Natural killer cell (primary cell): ENCODE measurements at regions not wholly inside any gene's neighbourhood (a gene's known extent, or its start where the extent isn't known, plus 50 kb on each side); places are given as distances from the start of the nearest gene placed in this dataset.

Experiments used
- ATAC-seq, 3 donors: fragments of 150-1000 bp in 2 of 3; fragments of 200-7000 bp in 1 of 3; cut with Tn5 transposase; 1 replicate in 1 of 3; 2 replicates in 2 of 3; pipeline ENCODE4 v1.10.0; 2021; ENCODE audit warnings: mild to moderate bottlenecking in 2 of 3, moderate library complexity in 2 of 3
- DNase-seq, 2 donors: peaks; one replicate each; pipeline versions ENCODE4 v3.0.0 to v3.0.0-alpha.2; 2013 to 2021; ENCODE audit warnings: mixed read lengths in 1 of 2
- H3K27ac ChIP-seq: one replicate; pipeline ENCODE4 v1.5.1; 2013; ENCODE audit warnings: mild to moderate bottlenecking, low read length
- H3K27me3 ChIP-seq: one replicate; pipeline ENCODE4 v1.6.1; 2013; ENCODE audit warnings: low read length; ENCODE audit not compliant: control insufficient read depth, insufficient read depth
- H3K36me3 ChIP-seq: one replicate; pipeline ENCODE4 v1.6.1; 2013; ENCODE audit warnings: low read length; ENCODE audit not compliant: control insufficient read depth, insufficient read depth
- H3K4me1 ChIP-seq: one replicate; pipeline ENCODE4 v1.6.1; 2013; ENCODE audit warnings: low read length; ENCODE audit not compliant: control insufficient read depth, insufficient read depth
- H3K4me3 ChIP-seq: one replicate; pipeline ENCODE4 v1.5.1; 2013; ENCODE audit warnings: low read length
- H3K9me3 ChIP-seq: one replicate; pipeline ENCODE4 v1.6.1; 2013; ENCODE audit warnings: low read length; ENCODE audit not compliant: control insufficient read depth, insufficient read depth
- H3K27ac Mint-ChIP-seq, 2 donors: one replicate each; pipeline ENCODE4 v1.8.0; 2022; ENCODE audit warnings: mild to moderate bottlenecking in 2 of 2, mixed read lengths in 2 of 2, moderate library complexity in 1 of 2
- H3K27me3 Mint-ChIP-seq, 2 donors: one replicate each; pipeline ENCODE4 v1.8.0; 2022; ENCODE audit warnings: low read depth in 2 of 2, mixed read lengths in 2 of 2
- H3K36me3 Mint-ChIP-seq: one replicate; pipeline ENCODE4 v1.8.0; 2022; ENCODE audit warnings: mixed read lengths
- H3K4me1 Mint-ChIP-seq, 2 donors: one replicate each; pipeline ENCODE4 v1.8.0; 2022; ENCODE audit warnings: mixed read lengths in 2 of 2
- H3K4me3 Mint-ChIP-seq: one replicate; pipeline ENCODE4 v1.8.0; 2022; ENCODE audit warnings: mild to moderate bottlenecking, moderate library complexity, mixed read lengths
- H3K9me3 Mint-ChIP-seq, 2 donors: one replicate each; pipeline ENCODE4 v1.8.0; 2022; ENCODE audit warnings: mixed read lengths in 2 of 2
- CTCF ChIP-seq: fragments of 200-600 bp; IDR thresholded peaks from one replicate; pipeline ENCODE4 v1.8.0; 2022; ENCODE audit warnings: antibody characterized with exemption
- WGBS: methylation state at CpG from one replicate; pipeline ENCODE4 v1.1.7; 2013; ENCODE audit warnings: missing lambda C conversion rate; ENCODE audit not compliant: insufficient coverage; 5-methylcytosine and 5-hydroxymethylcytosine counted together
- intact Hi-C: fragments of 100-400 bp; cut with micrococcal nuclease; formaldehyde crosslinking; loops from one replicate; pipeline ENCODE4 v1.14.2; 2022

- no peaks in the 10 kb centered on the region for H3K9me3 ChIP-seq
- Mint-ChIP-seq H3K4me3 (no peak overlapping the region), H3K27me3 (no peaks in the 10 kb centered on the region), H3K36me3 (peaks cover 8% of the 10 kb centered on the region), H3K4me1 (no peaks in the 10 kb centered on the region), H3K27ac (no peak overlapping the region), H3K9me3 (peaks cover 28 to 38% of the 10 kb centered on the region in 2 donors)
- WGBS = 63% methylated on average over 1 of the region's 1 CpG
- no peaks in the 10 kb centered on the region for H3K27me3 ChIP-seq
- H3K4me3 ChIP-seq = no peak overlapping the region
- no peaks in the 10 kb centered on the region for H3K4me1 ChIP-seq
- no peaks in the 10 kb centered on the region for H3K36me3 ChIP-seq
- no peak for ATAC-seq
- intact Hi-C loops = no loop called here
- H3K27ac ChIP-seq = no peak overlapping the region
- TF ChIP-seq CTCF = no peak
- no peak for DNase-seq
These were observed 557.5 kb downstream of the DNAJB9 start for GRCh38 chr7:109127145-109127544.

DNA sequence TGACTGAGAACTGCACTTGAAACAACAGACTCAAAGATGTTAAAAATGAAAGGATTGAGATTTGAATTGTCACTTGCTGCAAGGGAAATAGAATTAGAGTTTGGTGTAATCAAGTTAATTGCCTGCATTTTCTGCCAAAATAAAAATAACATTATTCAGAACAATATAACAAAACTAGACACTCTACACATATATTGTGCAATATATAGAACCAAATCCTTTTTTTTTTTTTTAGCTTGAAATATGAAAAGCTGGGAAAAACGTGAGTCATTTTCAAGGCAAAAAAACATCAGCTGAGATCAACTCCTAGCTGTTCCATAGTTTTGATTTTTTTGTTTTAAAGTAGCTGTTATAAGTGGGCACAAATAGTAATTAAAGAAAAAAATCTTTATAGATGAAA lies 561.5 kb downstream of the DNAJB9 start:
- H3K4me3 ChIP-seq = no peak overlapping the region
- no peaks in the 10 kb centered on the region for H3K27me3 Mint-ChIP-seq
- no peak for ATAC-seq
- intact Hi-C loops = no loop called here
- no peak overlapping the region for H3K4me3 Mint-ChIP-seq
- no peak for DNase-seq
- no peak overlapping the region for H3K27ac Mint-ChIP-seq
- H3K36me3 Mint-ChIP-seq = peaks cover 10% of the 10 kb centered on the region
- H3K4me1 Mint-ChIP-seq = no peaks in the 10 kb centered on the region
- H3K9me3 ChIP-seq = peaks cover 7% of the 10 kb centered on the region
- H3K9me3 Mint-ChIP-seq = peaks cover 25 to 34% of the 10 kb centered on the region in 2 donors
- 38% methylated on average over 1 of the region's 1 CpG for WGBS
- no peaks in the 10 kb centered on the region for H3K4me1 ChIP-seq
- no peak overlapping the region for H3K27ac ChIP-seq
- H3K27me3 ChIP-seq = no peaks in the 10 kb centered on the region
- TF ChIP-seq CTCF = no peak
- no peaks in the 10 kb centered on the region for H3K36me3 ChIP-seq

- DNase-seq (no peak), ATAC-seq (no peak)
- no peaks in the 10 kb centered on the region for H3K4me1 Mint-ChIP-seq
- Histone ChIP-seq H3K27me3 (no peaks in the 10 kb centered on the region), H3K4me1 (no peaks in the 10 kb centered on the region), H3K27ac (no peak overlapping the region), H3K9me3 (peaks cover 7% of the 10 kb centered on the region), H3K36me3 (no peaks in the 10 kb centered on the region), H3K4me3 (no peak overlapping the region)
- H3K36me3 Mint-ChIP-seq = peaks cover 56% of the 10 kb centered on the region
- 79% methylated on average over 1 of the region's 3 CpGs for WGBS
- H3K27me3 Mint-ChIP-seq = no peaks in the 10 kb centered on the region
- peaks cover 30 to 32% of the 10 kb centered on the region in 2 donors for H3K9me3 Mint-ChIP-seq
- intact Hi-C loops = no loop called here
- H3K4me3 Mint-ChIP-seq = no peak overlapping the region
- TF ChIP-seq CTCF = no peak
- no peak overlapping the region for H3K27ac Mint-ChIP-seq
These were observed 567.2 kb downstream of the DNAJB9 start for GRCh38 chr7:109136893-109137292.

GRCh38 chr7:109154748-109155147 lies 585.1 kb downstream of the DNAJB9 start:
- no peaks in the 10 kb centered on the region for H3K36me3 ChIP-seq
- Mint-ChIP-seq H3K36me3 (peaks cover 18% of the 10 kb centered on the region), H3K4me1 (no peaks in the 10 kb centered on the region), H3K27me3 (no peaks in the 10 kb centered on the region), H3K27ac (no peak overlapping the region), H3K4me3 (no peak overlapping the region), H3K9me3 (peaks cover 15 to 34% of the 10 kb centered on the region in 2 donors)
- H3K27me3 ChIP-seq = no peaks in the 10 kb centered on the region
- intact Hi-C loops = no loop called here
- H3K4me3 ChIP-seq = no peak overlapping the region
- no peaks in the 10 kb centered on the region for H3K4me1 ChIP-seq
- DNase-seq (no peak), ATAC-seq (no peak)
- H3K9me3 ChIP-seq = peaks cover 2% of the 10 kb centered on the region
- WGBS = 55% methylated on average over 2 of the region's 2 CpGs
- no peak for TF ChIP-seq CTCF
- H3K27ac ChIP-seq = no peak overlapping the region
